ENCODE measurements at regions not wholly inside any gene's neighbourhood (a gene's known extent, or its start where the extent isn't known, plus 50 kb on each side); places are given as distances from the start of the nearest gene placed in this dataset.
"Not testable (repeated sequence)": the region's sequence is repeated elsewhere in the genome, so short reads cannot be mapped to it uniquely, and the experiment has no call there.

- no peaks in the 10 kb centered on the region for H3K4me1 ChIP-seq (ENCODE audit: control insufficient read depth in 1 of 2, insufficient read depth in 2 of 2, low read length in 2 of 2)
- no peak overlapping the region for H3K27ac ChIP-seq (ENCODE audit: low read length)
- no peaks in the 10 kb centered on the region for H3K27me3 ChIP-seq (ENCODE audit: low read depth, low read length)
- no peak overlapping the region for H3K4me3 ChIP-seq (ENCODE audit: low read depth in 1 of 2, low read length in 2 of 2)
- peaks cover 0 to 6% of the 10 kb centered on the region in 2 donors for H3K36me3 ChIP-seq (ENCODE audit: control insufficient read depth in 1 of 2, insufficient read depth in 2 of 2, low read length in 2 of 2)
- H3K9me3 ChIP-seq (ENCODE audit: control insufficient read depth in 1 of 2, low read length in 2 of 2) = no peaks in the 10 kb centered on the region
Measured at GRCh38 chr5:39759701-39760100, 334.9 kb upstream of the DAB2 start.

GRCh38 chr5:39758426-39758825, 333.6 kb upstream of the DAB2 start:
- Histone ChIP-seq H3K4me1 (ENCODE audit: control insufficient read depth in 1 of 2, insufficient read depth in 2 of 2, low read length in 2 of 2) (no peaks in the 10 kb centered on the region), H3K4me3 (ENCODE audit: low read depth in 1 of 2, low read length in 2 of 2) (no peak overlapping the region), H3K27ac (ENCODE audit: low read length) (no peak overlapping the region), H3K27me3 (ENCODE audit: low read depth, low read length) (no peaks in the 10 kb centered on the region), H3K36me3 (ENCODE audit: control insufficient read depth in 1 of 2, insufficient read depth in 2 of 2, low read length in 2 of 2) (peaks cover 0 to 6% of the 10 kb centered on the region in 2 donors), H3K9me3 (ENCODE audit: control insufficient read depth in 1 of 2, low read length in 2 of 2) (peaks cover 0 to 2% of the 10 kb centered on the region in 2 donors)

DNA sequence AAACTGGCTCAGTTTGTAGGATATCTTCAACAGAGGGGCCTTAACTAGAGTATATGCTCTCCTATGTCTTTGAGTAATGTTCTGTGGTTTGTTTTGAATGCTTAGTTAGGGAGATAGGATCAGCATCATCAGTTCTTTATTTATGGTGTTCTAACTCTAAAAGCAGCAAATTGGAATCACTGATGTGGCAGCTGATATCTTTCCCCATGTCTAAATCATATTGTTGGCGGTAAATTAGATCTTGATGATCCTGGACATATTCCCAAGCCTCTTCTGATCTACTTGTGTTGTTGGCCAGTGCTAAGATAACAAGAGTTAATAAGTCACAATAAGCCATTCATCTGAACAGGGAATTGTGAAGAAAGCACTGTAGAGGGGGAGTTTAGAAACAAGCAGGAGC, 332.4 kb upstream of the DAB2 start:
- no peaks in the 10 kb centered on the region for H3K27me3 ChIP-seq (ENCODE audit: low read depth, low read length)
- H3K27ac ChIP-seq (ENCODE audit: low read length) = no peak overlapping the region
- H3K36me3 ChIP-seq (ENCODE audit: control insufficient read depth in 1 of 2, insufficient read depth in 2 of 2, low read length in 2 of 2) = peaks cover 0 to 6% of the 10 kb centered on the region in 2 donors

GRCh38 chr5:39755986-39756385, 331.2 kb upstream of the DAB2 start:
- Histone ChIP-seq H3K36me3 (ENCODE audit: control insufficient read depth in 1 of 2, insufficient read depth in 2 of 2, low read length in 2 of 2) (peaks cover 0 to 6% of the 10 kb centered on the region in 2 donors), H3K4me1 (ENCODE audit: control insufficient read depth in 1 of 2, insufficient read depth in 2 of 2, low read length in 2 of 2) (no peaks in the 10 kb centered on the region), H3K27ac (ENCODE audit: low read length) (no peak overlapping the region), H3K9me3 (ENCODE audit: control insufficient read depth in 1 of 2, low read length in 2 of 2) (peaks cover 0 to 2% of the 10 kb centered on the region in 2 donors), H3K27me3 (ENCODE audit: low read depth, low read length) (no peaks in the 10 kb centered on the region), H3K4me3 (ENCODE audit: low read depth in 1 of 2, low read length in 2 of 2) (no peak overlapping the region)

More for the DNA sequence above, 332.4 kb upstream of the DAB2 start:
- H3K4me3 ChIP-seq (ENCODE audit: low read depth in 1 of 2, low read length in 2 of 2) = no peak overlapping the region
- H3K4me1 ChIP-seq (ENCODE audit: control insufficient read depth in 1 of 2, insufficient read depth in 2 of 2, low read length in 2 of 2) = no peaks in the 10 kb centered on the region
- H3K9me3 ChIP-seq (ENCODE audit: control insufficient read depth in 1 of 2, low read length in 2 of 2) = peaks cover 0 to 2% of the 10 kb centered on the region in 2 donors

DNA sequence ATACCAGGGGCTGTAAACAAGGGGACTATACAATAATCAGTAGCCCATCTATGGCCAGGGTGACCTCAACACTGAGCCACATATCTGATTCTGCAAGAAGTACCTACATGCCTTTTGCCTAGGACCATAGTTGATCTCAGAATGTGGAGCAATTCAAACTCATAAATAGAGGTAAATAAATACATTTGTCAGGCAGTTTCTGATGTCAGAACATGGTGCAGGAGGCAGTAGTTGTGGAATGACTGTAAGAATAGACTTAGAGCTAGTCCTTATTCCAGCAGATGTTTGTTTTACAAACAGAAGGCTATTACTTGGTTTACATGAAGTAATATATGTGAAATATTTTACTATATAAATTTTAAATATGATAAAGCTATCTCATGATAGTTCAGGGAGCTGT, 330.7 kb upstream of the DAB2 start:
- Histone ChIP-seq H3K9me3 (ENCODE audit: control insufficient read depth in 1 of 2, low read length in 2 of 2) (peaks cover 0 to 5% of the 10 kb centered on the region in 2 donors), H3K4me1 (ENCODE audit: control insufficient read depth in 1 of 2, insufficient read depth in 2 of 2, low read length in 2 of 2) (no peaks in the 10 kb centered on the region), H3K27me3 (ENCODE audit: low read depth, low read length) (no peaks in the 10 kb centered on the region), H3K4me3 (ENCODE audit: low read depth in 1 of 2, low read length in 2 of 2) (no peak overlapping the region), H3K27ac (ENCODE audit: low read length) (no peak overlapping the region), H3K36me3 (ENCODE audit: control insufficient read depth in 1 of 2, insufficient read depth in 2 of 2, low read length in 2 of 2) (peaks cover 0 to 5% of the 10 kb centered on the region in 2 donors)

- H3K9me3 ChIP-seq (ENCODE audit: control insufficient read depth in 1 of 2, low read length in 2 of 2); H3K27ac ChIP-seq (ENCODE audit: low read length); H3K4me3 ChIP-seq (ENCODE audit: low read depth in 1 of 2, low read length in 2 of 2): not testable (repeated sequence)
Measured at GRCh38 chr5:39753747-39754146, 329.0 kb upstream of the DAB2 start.

DNA sequence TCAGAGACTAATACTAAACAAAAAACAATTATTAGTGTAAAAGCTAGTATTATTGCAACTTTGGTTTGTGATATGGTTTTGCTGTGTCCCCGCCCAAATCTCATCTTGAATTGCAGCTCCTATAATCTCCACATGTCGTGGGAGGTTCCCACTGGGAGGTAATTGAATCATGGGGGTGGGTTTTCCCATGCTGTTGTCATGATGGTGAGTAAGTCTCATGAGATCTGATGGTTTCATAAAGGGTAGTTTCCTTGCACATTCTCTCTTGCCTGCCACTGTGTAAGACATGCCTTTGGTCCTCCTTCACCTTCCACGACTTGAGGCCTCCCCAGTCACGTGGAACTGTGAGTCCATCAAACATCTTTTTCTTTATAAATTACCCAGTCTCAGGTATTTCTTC, 325.9 kb upstream of the DAB2 start:
- Histone ChIP-seq H3K36me3 (ENCODE audit: control insufficient read depth in 1 of 2, insufficient read depth in 2 of 2, low read length in 2 of 2) (no peaks in the 10 kb centered on the region), H3K27me3 (ENCODE audit: low read depth, low read length) (no peaks in the 10 kb centered on the region), H3K4me1 (ENCODE audit: control insufficient read depth in 1 of 2, insufficient read depth in 2 of 2, low read length in 2 of 2) (no peaks in the 10 kb centered on the region), H3K27ac (ENCODE audit: low read length) (no peak overlapping the region), H3K9me3 (ENCODE audit: control insufficient read depth in 1 of 2, low read length in 2 of 2) (peaks cover 0 to 5% of the 10 kb centered on the region in 2 donors), H3K4me3 (ENCODE audit: low read depth in 1 of 2, low read length in 2 of 2) (no peak overlapping the region)

More at GRCh38 chr5:39753747-39754146, 329.0 kb upstream of the DAB2 start:
- not testable (repeated sequence) for H3K36me3 ChIP-seq (ENCODE audit: control insufficient read depth in 1 of 2, insufficient read depth in 2 of 2, low read length in 2 of 2); H3K4me1 ChIP-seq (ENCODE audit: control insufficient read depth in 1 of 2, insufficient read depth in 2 of 2, low read length in 2 of 2); H3K27me3 ChIP-seq (ENCODE audit: low read depth, low read length)

DNA sequence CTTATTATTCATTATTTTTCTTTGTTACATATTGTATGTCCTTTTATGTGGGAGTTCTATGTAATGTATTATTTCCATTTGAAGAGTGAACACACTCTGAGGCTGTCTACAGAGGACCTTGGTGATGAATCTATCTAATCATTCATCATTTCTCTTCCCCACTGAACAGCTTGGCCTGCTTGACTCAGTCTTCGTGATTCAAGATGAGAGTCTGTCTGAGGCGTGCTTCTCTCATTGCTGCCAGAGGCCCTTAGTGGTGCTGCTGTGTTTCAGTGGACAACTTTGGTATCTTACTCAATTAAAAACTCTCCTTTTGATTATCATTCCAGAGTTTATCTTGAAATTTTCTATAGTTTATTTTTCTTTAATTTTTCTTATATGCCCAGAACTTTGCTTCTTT, 318.1 kb upstream of the DAB2 start:
- Histone ChIP-seq H3K4me1 (ENCODE audit: control insufficient read depth in 1 of 2, insufficient read depth in 2 of 2, low read length in 2 of 2) (no peaks in the 10 kb centered on the region), H3K36me3 (ENCODE audit: control insufficient read depth in 1 of 2, insufficient read depth in 2 of 2, low read length in 2 of 2) (no peaks in the 10 kb centered on the region), H3K27ac (ENCODE audit: low read length) (no peak overlapping the region), H3K9me3 (ENCODE audit: control insufficient read depth in 1 of 2, low read length in 2 of 2) (no peaks in the 10 kb centered on the region), H3K27me3 (ENCODE audit: low read depth, low read length) (no peaks in the 10 kb centered on the region), H3K4me3 (ENCODE audit: low read depth in 1 of 2, low read length in 2 of 2) (no peak overlapping the region)

GRCh38 chr5:39740404-39740803, 315.6 kb upstream of the DAB2 start:
- H3K4me1 ChIP-seq (ENCODE audit: control insufficient read depth in 1 of 2, insufficient read depth in 2 of 2, low read length in 2 of 2) = no peaks in the 10 kb centered on the region

GRCh38 chr5:39732166-39732565, 307.4 kb upstream of the DAB2 start:
- no peak overlapping the region for H3K27ac ChIP-seq (ENCODE audit: low read length)
- H3K4me1 ChIP-seq (ENCODE audit: control insufficient read depth in 1 of 2, insufficient read depth in 2 of 2, low read length in 2 of 2) = no peaks in the 10 kb centered on the region
- no peaks in the 10 kb centered on the region for H3K27me3 ChIP-seq (ENCODE audit: low read depth, low read length)
- no peaks in the 10 kb centered on the region for H3K36me3 ChIP-seq (ENCODE audit: control insufficient read depth in 1 of 2, insufficient read depth in 2 of 2, low read length in 2 of 2)
- no peak overlapping the region for H3K4me3 ChIP-seq (ENCODE audit: low read depth in 1 of 2, low read length in 2 of 2)
- no peaks in the 10 kb centered on the region for H3K9me3 ChIP-seq (ENCODE audit: control insufficient read depth in 1 of 2, low read length in 2 of 2)

More at GRCh38 chr5:39740404-39740803, 315.6 kb upstream of the DAB2 start:
- no peak overlapping the region for H3K4me3 ChIP-seq (ENCODE audit: low read depth in 1 of 2, low read length in 2 of 2)
- H3K36me3 ChIP-seq (ENCODE audit: control insufficient read depth in 1 of 2, insufficient read depth in 2 of 2, low read length in 2 of 2) = no peaks in the 10 kb centered on the region
- H3K27ac ChIP-seq (ENCODE audit: low read length) = no peak overlapping the region
- H3K27me3 ChIP-seq (ENCODE audit: low read depth, low read length) = no peaks in the 10 kb centered on the region
- H3K9me3 ChIP-seq (ENCODE audit: control insufficient read depth in 1 of 2, low read length in 2 of 2) = no peaks in the 10 kb centered on the region

DNA sequence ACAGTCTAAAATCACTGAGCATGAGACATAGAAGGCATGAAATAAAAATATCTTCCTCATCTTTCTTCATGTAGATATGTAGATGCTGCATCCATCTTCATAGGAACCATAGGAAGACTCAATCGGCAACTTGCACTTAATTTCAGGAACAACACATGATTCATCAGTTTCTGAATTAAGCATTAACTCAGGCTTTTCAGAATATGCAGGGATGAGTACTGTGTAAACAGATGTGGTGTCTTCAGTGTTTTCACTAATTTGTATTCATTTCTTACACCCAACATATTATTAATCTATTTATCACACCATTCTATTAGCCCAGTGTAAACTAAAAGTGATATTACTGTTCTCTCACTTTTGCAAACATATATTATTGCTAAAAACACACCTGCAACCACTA, 305.9 kb upstream of the DAB2 start:
- Histone ChIP-seq H3K27me3 (ENCODE audit: low read depth, low read length) (no peaks in the 10 kb centered on the region), H3K27ac (ENCODE audit: low read length) (no peak overlapping the region), H3K9me3 (ENCODE audit: control insufficient read depth in 1 of 2, low read length in 2 of 2) (no peaks in the 10 kb centered on the region), H3K4me1 (ENCODE audit: control insufficient read depth in 1 of 2, insufficient read depth in 2 of 2, low read length in 2 of 2) (no peaks in the 10 kb centered on the region), H3K4me3 (ENCODE audit: low read depth in 1 of 2, low read length in 2 of 2) (no peak overlapping the region), H3K36me3 (ENCODE audit: control insufficient read depth in 1 of 2, insufficient read depth in 2 of 2, low read length in 2 of 2) (no peaks in the 10 kb centered on the region)

DNA sequence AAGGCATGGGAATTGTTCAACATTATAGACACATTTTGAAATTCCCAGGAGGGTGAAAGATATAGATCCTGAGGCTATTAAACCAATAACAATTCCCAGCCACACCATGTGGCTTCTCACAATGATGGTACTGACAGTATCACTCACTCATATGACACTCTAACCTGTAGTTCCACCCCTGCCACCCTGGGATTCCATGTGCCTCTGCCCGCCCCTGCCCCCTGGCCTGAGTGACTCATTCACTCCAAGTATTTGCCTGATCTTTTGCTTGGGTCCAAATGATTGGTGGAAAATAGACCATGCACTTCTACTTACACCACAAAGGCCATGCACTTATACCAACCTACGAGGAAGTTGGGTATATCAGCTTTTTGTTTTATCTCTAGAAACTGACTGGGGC, 305.2 kb upstream of the DAB2 start:
- Histone ChIP-seq H3K4me3 (ENCODE audit: low read depth in 1 of 2, low read length in 2 of 2) (no peak overlapping the region), H3K36me3 (ENCODE audit: control insufficient read depth in 1 of 2, insufficient read depth in 2 of 2, low read length in 2 of 2) (no peaks in the 10 kb centered on the region), H3K27me3 (ENCODE audit: low read depth, low read length) (no peaks in the 10 kb centered on the region), H3K4me1 (ENCODE audit: control insufficient read depth in 1 of 2, insufficient read depth in 2 of 2, low read length in 2 of 2) (no peaks in the 10 kb centered on the region), H3K27ac (ENCODE audit: low read length) (no peak overlapping the region), H3K9me3 (ENCODE audit: control insufficient read depth in 1 of 2, low read length in 2 of 2) (no peaks in the 10 kb centered on the region)

Measured in muscle layer of duodenum (tissue), 2 donors.